Osteoblast (primary cell): ENCODE measurements at regions not wholly inside any gene's neighbourhood (a gene's known extent, or its start where the extent isn't known, plus 50 kb on each side); places are given as distances from the start of the nearest gene placed in this dataset.
"Not testable (repeated sequence)": the region's sequence is repeated elsewhere in the genome, so short reads cannot be mapped to it uniquely, and the experiment has no call there.

Experiments
- DNase-seq: peaks from one replicate; pipeline ENCODE4 v3.0.0; 2011; ENCODE audit warnings: low spot score, mixed read lengths; ENCODE audit not compliant: insufficient read length; ENCODE audit errors: missing footprints
- H2AFZ ChIP-seq: 2 replicates; pipeline ENCODE4 v1.6.0; 2011; ENCODE audit warnings: mild to moderate bottlenecking, low read length
- H3K27ac ChIP-seq: 2 replicates; pipeline ENCODE4 v1.5.1; 2011; ENCODE audit warnings: mild to moderate bottlenecking, low read depth, low read length, moderate library complexity
- H3K27me3 ChIP-seq: 2 replicates; pipeline ENCODE4 v1.6.0; 2012; ENCODE audit warnings: mild to moderate bottlenecking, control low read depth, inconsistent platforms, low read length, moderate library complexity; ENCODE audit not compliant: insufficient read depth
- H3K36me3 ChIP-seq: 2 replicates; pipeline ENCODE4 v1.5.1; 2011; ENCODE audit warnings: mild to moderate bottlenecking, low read length, control low read depth, moderate library complexity; ENCODE audit not compliant: insufficient read depth
- H3K4me1 ChIP-seq: 2 replicates; pipeline ENCODE4 v1.5.1; 2011; ENCODE audit warnings: mild to moderate bottlenecking, low read length, control low read depth, moderate library complexity; ENCODE audit not compliant: insufficient read depth
- H3K4me2 ChIP-seq: 2 replicates; pipeline ENCODE4 v1.6.0; 2011; ENCODE audit warnings: mild to moderate bottlenecking, low read length; ENCODE audit not compliant: insufficient read depth
- H3K4me3 ChIP-seq: fragments of 200-600 bp; sonication (generic); 3 replicates; pipeline ENCODE4 v1.5.1; 2012; ENCODE audit warnings: mild to moderate bottlenecking, low read length, inconsistent platforms; ENCODE audit not compliant: insufficient read depth
- H3K79me2 ChIP-seq: 2 replicates; pipeline ENCODE4 v1.6.0; 2012; ENCODE audit warnings: mild to moderate bottlenecking, low read length, control low read depth, inconsistent platforms; ENCODE audit not compliant: insufficient read depth
- H3K9me3 ChIP-seq: 2 replicates; pipeline ENCODE4 v1.5.1; 2011; ENCODE audit warnings: low read depth, low read length, control low read depth
- H4K20me1 ChIP-seq: 2 replicates; pipeline ENCODE4 v1.6.0; 2012; ENCODE audit warnings: mild to moderate bottlenecking, low read length, control low read depth; ENCODE audit not compliant: insufficient read depth
- CTCF ChIP-seq: IDR thresholded peaks from 2 replicates; pipeline ENCODE4 v1.5.1; 2011; ENCODE audit warnings: mild to moderate bottlenecking, low read depth, low read length, moderate library complexity; ENCODE audit errors: extremely low read depth

DNA sequence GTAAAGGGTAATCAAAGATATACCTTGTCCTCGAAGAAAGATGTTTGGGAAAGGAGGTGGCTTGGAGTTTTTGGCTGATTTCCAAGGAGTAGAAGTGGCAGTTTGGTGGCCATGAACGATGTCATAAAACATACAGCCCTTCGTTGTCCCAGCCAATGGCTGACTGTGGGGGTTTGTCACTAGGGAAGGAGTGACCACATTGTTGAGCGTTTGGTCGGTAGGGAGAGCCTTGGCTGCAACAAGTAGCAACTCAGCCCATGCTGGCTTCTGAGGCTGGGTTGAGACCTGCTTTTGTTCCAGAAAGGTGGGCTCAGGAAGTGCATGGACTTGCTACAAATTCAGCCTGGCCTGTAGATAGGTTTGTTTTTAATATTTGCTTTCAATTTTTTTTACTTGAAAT is 128.3 kb downstream of the BOD1 start:
- no peak for DNase-seq

GRCh38 chr5:173487300-173487699 is 129.2 kb downstream of the BOD1 start:
- no peak for TF ChIP-seq CTCF
- H3K4me2 ChIP-seq: no peak overlapping the region
- no peak overlapping the region for H3K27ac ChIP-seq
- no peaks in the 10 kb centered on the region for H4K20me1 ChIP-seq
- no peaks in the 10 kb centered on the region for H3K4me1 ChIP-seq
- no peak overlapping the region for H3K4me3 ChIP-seq
- H3K9me3 ChIP-seq: no peaks in the 10 kb centered on the region
- no peak overlapping the region for H2AFZ ChIP-seq
- no peaks in the 10 kb centered on the region for H3K27me3 ChIP-seq
- H3K36me3 ChIP-seq: no peaks in the 10 kb centered on the region
- DNase-seq: no peak
- H3K79me2 ChIP-seq: no peaks in the 10 kb centered on the region

More for the DNA sequence above, 128.3 kb downstream of the BOD1 start:
- H3K27me3 ChIP-seq: no peaks in the 10 kb centered on the region
- no peak overlapping the region for H3K27ac ChIP-seq
- no peak overlapping the region for H3K4me2 ChIP-seq
- no peaks in the 10 kb centered on the region for H4K20me1 ChIP-seq
- no peaks in the 10 kb centered on the region for H3K36me3 ChIP-seq
- TF ChIP-seq CTCF: no peak
- no peaks in the 10 kb centered on the region for H3K79me2 ChIP-seq
- H2AFZ ChIP-seq: no peak overlapping the region
- no peaks in the 10 kb centered on the region for H3K9me3 ChIP-seq
- no peak overlapping the region for H3K4me3 ChIP-seq
- H3K4me1 ChIP-seq: no peaks in the 10 kb centered on the region

DNA sequence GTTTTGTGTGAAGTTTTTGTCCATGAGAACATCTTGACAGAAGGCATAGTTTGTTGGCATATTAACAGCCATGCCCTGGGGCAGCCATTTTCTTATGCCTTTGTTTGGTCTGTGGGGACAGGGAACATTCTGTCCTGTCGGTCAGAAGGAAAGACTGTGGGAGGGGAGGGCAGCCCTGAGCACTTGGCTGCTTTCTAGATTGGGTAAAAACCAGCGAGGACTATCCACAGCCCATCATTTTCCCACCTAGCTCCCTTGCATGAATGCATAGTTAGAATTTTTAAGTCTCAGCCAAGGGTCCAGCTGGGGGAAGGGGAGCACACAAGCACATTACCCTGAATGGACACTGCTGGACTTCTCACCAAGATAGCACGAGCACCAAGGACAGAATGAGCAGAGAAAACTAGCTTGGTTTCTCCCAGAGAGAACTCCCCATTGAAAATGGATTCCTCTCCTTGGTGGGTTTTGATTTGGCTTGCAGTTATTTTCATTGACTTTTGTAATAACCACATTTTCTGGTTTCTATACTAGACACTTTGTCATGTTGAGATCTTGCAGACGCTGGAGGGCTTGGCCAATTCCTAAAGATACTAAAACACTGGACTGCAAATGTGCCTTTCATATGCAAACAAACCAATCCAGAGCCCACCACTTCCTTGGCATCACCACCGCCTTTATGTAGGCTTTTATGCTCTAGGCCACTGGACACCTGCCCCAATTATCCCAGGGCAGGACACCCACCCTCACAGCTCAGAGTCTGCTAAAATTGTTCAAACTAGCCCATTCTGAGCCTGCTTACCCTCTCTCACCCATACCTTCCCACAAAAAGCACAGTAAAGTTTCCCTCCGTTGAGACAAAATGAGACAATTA is 129.9 kb downstream of the BOD1 start:
- no peak for DNase-seq
- Histone ChIP-seq H2AFZ (no peak overlapping the region), H3K4me3 (no peak overlapping the region), H3K9me3 (no peaks in the 10 kb centered on the region), H3K4me1 (no peaks in the 10 kb centered on the region), H3K36me3 (no peaks in the 10 kb centered on the region), H3K79me2 (no peaks in the 10 kb centered on the region), H3K4me2 (no peak overlapping the region), H3K27ac (no peak overlapping the region), H3K27me3 (no peaks in the 10 kb centered on the region), H4K20me1 (no peaks in the 10 kb centered on the region)
- TF ChIP-seq CTCF: no peak

DNA sequence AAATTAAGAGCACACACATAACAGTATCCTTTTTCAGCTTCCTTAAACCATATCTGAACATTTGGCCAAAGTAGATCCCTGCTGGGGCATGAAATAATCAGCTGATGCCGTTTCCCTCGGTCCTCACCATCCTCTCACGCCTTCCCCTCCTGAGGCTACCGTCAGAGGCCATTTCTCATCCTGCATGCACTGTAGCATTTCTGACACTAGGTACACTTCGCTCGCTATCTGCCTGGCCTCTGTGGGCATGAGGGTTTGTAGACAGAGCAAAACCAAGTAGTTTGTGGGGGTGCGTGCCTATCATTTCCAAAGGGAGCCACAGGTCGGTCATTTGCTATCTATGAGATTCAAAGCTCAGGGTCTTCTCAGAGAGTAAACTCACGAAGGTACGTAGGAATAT is 131.9 kb downstream of the BOD1 start:
- no peak overlapping the region for H3K27ac ChIP-seq
- H3K4me3 ChIP-seq: no peak overlapping the region
- no peak for DNase-seq
- H3K4me1 ChIP-seq: peaks cover 8% of the 10 kb centered on the region
- TF ChIP-seq CTCF: no peak
- H3K9me3 ChIP-seq: no peaks in the 10 kb centered on the region
- H4K20me1 ChIP-seq: no peaks in the 10 kb centered on the region
- no peaks in the 10 kb centered on the region for H3K27me3 ChIP-seq
- H3K4me2 ChIP-seq: no peak overlapping the region
- no peaks in the 10 kb centered on the region for H3K36me3 ChIP-seq
- no peaks in the 10 kb centered on the region for H3K79me2 ChIP-seq
- H2AFZ ChIP-seq: no peak overlapping the region

- not testable (repeated sequence) for H3K79me2 ChIP-seq, H3K36me3 ChIP-seq, H3K4me2 ChIP-seq, H4K20me1 ChIP-seq, DNase-seq, H3K27me3 ChIP-seq, H2AFZ ChIP-seq, H3K9me3 ChIP-seq, H3K4me3 ChIP-seq, H3K27ac ChIP-seq
- H3K4me1 ChIP-seq: peaks cover 14% of the 10 kb centered on the region
These were observed 132.9 kb downstream of the BOD1 start for GRCh38 chr5:173483599-173483998.
